ENCODE measurements at regions not wholly inside any gene's neighbourhood (a gene's known extent, or its start where the extent isn't known, plus 50 kb on each side); places are given as distances from the start of the nearest gene placed in this dataset.

- WGBS, 2 donors, result 15 to 21% methylated on average over 4 of the region's 4 CpGs
- Histone ChIP-seq H3K27me3 (no peaks in the 10 kb centered on the region), H3K27ac (no peak overlapping the region), H3K4me1 (no peaks in the 10 kb centered on the region), H3K4me3 (no peak overlapping the region), H3K9me3 (no peaks in the 10 kb centered on the region), H3K36me3 (no peaks in the 10 kb centered on the region)
- DNase-seq (no peak), ATAC-seq (no peak), FAIRE-seq (no peak)
- TF ChIP-seq CTCF (IDR thresholded peaks at IDR 0.05), result no peak
- intact Hi-C loops (cut with DNase I), result no loop called here
Measured at GRCh38 chr3:157718800-157719199, 215.6 kb upstream of the VEPH1 start.

GRCh38 chr3:157713101-157713500 is 209.9 kb upstream of the VEPH1 start:
- Histone ChIP-seq H3K36me3 (no peaks in the 10 kb centered on the region), H3K4me3 (no peak overlapping the region), H3K27ac (no peak overlapping the region), H3K4me1 (no peaks in the 10 kb centered on the region), H3K27me3 (no peaks in the 10 kb centered on the region), H3K9me3 (no peaks in the 10 kb centered on the region)
- DNase-seq, result no peak
- no peak for ATAC-seq
- FAIRE-seq, result no peak
- no peak for TF ChIP-seq CTCF (IDR thresholded peaks at IDR 0.05)
- intact Hi-C loops (cut with DNase I), result no loop called here

GRCh38 chr3:157705258-157705657 is 202.0 kb upstream of the VEPH1 start:
- no peaks in the 10 kb centered on the region for H3K36me3 ChIP-seq
- WGBS, 2 donors, result 44 to 77% methylated on average over 2 of the region's 2 CpGs
- intact Hi-C loops (cut with DNase I), result no loop called here
- no peak overlapping the region for H3K27ac ChIP-seq
- no peak overlapping the region for H3K4me3 ChIP-seq
- H3K9me3 ChIP-seq, result no peaks in the 10 kb centered on the region
- TF ChIP-seq CTCF (IDR thresholded peaks at IDR 0.05), result no peak
- no peaks in the 10 kb centered on the region for H3K4me1 ChIP-seq
- FAIRE-seq (no peak), DNase-seq (no peak), ATAC-seq (no peak)
- no peaks in the 10 kb centered on the region for H3K27me3 ChIP-seq

- Histone ChIP-seq H3K4me1 (no peaks in the 10 kb centered on the region), H3K27ac (no peak overlapping the region), H3K36me3 (no peaks in the 10 kb centered on the region), H3K9me3 (no peaks in the 10 kb centered on the region), H3K27me3 (no peaks in the 10 kb centered on the region), H3K4me3 (no peak overlapping the region)
- intact Hi-C loops (cut with DNase I), result no loop called here
- ATAC-seq, result no peak
- no peak for TF ChIP-seq CTCF (IDR thresholded peaks at IDR 0.05)
- no peak for DNase-seq
- WGBS, 2 donors, result 74 to 79% methylated on average over 3 of the region's 3 CpGs
- no peak for FAIRE-seq
Measured at GRCh38 chr3:157700405-157700804, 197.2 kb upstream of the VEPH1 start.

GRCh38 chr3:157695586-157695985 is 192.4 kb upstream of the VEPH1 start:
- no peak for ATAC-seq
- Histone ChIP-seq H3K27ac (no peak overlapping the region), H3K9me3 (no peaks in the 10 kb centered on the region), H3K27me3 (no peaks in the 10 kb centered on the region), H3K36me3 (no peaks in the 10 kb centered on the region), H3K4me1 (peaks cover 0 to 8% (median 0%) of the 10 kb centered on the region in 3 donors), H3K4me3 (no peak overlapping the region)
- no peak for FAIRE-seq
- DNase-seq, result no peak
- intact Hi-C loops (cut with DNase I), result no loop called here
- no peak for TF ChIP-seq CTCF (IDR thresholded peaks at IDR 0.05)

Data from pancreas (tissue), 10 donors.